SHP77 treated with DMSO at 0.1 percent for 48 hours (cell line): ENCODE measurements at regions not wholly inside any gene's neighbourhood (a gene's known extent, or its start where the extent isn't known, plus 50 kb on each side); places are given as distances from the start of the nearest gene placed in this dataset.

Experiments used
- DNase-seq: peaks from one replicate; lab custom pipeline; 2025; lab: John Stamatoyannopoulos, UW

DNA sequence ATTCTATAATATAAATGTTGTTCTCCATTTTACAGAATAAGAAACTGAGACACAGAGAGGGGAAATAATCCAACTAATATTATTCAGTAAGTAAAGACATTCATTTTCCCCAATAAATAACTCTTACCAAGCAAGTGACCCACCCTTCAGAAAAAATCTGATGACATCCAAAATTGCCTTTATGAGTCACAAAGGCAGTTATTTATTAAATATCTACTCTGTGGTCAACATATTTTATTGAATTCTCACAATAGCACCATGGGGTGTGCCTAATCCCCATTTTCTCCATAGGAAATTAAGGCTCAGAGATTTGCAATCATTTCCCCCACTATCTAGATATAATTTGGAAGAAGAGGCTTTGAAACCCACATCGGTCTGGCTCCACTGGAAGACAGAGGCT lies 161.5 kb upstream of the ISX start:
- no peak for DNase-seq

GRCh38 chr22:34913826-34914225 lies 152.1 kb upstream of the ISX start:
- no peak for DNase-seq

GRCh38 chr22:34914846-34915245 lies 151.1 kb upstream of the ISX start:
- no peak for DNase-seq

DNA sequence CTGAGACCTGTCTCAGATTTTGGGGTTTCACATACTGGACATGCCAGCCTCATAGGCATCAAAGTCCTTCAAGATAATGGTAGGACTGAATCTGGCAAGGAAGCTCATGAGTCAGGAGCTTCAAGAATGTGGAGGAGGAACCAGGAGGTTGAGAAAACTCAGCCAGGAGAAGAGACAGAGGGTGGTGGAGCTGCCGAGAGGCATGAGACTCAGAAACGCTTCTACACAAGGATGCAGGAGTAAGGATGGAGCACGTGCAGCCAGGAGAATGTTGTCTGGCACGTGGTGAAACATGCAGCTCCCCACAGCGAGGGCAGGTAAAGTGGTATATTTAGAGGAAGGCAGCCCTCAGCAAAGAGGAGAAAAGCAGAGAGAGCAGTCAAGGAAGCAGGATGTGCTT lies 148.7 kb upstream of the ISX start:
- DNase-seq = no peak

DNA sequence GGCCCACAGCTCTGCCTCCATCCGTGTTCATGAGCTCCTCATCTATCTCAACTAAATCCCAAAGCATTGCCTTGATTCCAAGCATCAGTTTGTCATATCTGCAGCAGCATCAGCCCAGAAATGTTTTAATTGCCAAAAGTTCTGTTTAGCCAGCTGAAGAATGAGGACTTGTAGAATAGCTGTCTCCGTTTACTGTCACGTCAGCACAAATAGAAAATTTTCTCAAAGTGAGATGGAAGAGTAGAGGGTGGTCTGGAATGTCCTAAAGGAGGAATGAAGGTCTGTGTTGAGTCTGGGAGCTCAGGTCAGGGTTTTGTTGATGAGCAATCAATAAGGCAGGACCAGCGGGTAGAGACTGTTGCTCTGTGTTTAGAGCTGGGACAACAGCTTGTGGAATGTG lies 134.9 kb upstream of the ISX start:
- no peak for DNase-seq

GRCh38 chr22:34934261-34934660 lies 131.7 kb upstream of the ISX start:
- DNase-seq = no peak

GRCh38 chr22:34943830-34944229 lies 122.1 kb upstream of the ISX start:
- DNase-seq = no peak

GRCh38 chr22:34946339-34946985 lies 119.5 kb upstream of the ISX start:
- DNase-seq = no peak

DNA sequence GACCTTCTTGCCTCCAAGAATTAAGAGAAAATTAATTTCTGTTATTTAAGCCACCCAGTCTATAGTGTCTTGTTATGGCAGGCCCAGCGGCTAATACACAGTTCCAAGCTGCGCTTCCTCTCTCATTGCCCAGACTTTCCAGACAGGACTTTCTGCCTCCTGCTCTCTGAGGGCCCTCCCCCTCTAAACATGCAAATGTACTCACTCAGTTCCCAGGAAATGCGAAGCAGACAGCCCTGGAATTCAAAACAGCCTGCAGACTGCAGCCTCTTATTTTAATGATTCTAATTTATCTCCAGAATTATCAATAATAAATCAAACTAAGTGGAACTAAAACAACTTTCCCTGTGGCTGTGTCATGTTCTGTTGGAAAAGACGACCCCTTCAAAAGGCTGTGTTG lies 115.5 kb upstream of the ISX start:
- DNase-seq = no peak

DNA sequence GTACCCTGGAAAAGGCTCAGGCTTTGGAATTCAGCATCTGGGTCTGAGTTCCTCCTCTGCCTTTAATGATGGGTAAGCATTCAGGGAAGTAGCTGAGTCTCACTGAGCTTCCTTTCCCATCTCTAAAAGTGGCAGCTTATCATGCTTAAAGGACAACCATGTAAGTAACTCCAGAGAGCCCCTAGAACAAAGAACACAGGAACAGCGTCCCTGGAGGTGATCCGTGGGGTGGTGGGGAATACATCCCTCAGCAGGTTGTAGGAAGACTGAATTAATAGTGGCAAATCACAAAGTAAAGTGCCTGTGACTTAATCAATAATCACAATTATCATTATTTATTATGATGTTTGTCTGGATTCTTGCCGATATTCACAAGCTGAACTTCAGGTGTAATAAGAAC lies 114.7 kb upstream of the ISX start:
- DNase-seq = no peak

GRCh38 chr22:34960005-34960404 lies 106.0 kb upstream of the ISX start:
- DNase-seq = no peak

DNA sequence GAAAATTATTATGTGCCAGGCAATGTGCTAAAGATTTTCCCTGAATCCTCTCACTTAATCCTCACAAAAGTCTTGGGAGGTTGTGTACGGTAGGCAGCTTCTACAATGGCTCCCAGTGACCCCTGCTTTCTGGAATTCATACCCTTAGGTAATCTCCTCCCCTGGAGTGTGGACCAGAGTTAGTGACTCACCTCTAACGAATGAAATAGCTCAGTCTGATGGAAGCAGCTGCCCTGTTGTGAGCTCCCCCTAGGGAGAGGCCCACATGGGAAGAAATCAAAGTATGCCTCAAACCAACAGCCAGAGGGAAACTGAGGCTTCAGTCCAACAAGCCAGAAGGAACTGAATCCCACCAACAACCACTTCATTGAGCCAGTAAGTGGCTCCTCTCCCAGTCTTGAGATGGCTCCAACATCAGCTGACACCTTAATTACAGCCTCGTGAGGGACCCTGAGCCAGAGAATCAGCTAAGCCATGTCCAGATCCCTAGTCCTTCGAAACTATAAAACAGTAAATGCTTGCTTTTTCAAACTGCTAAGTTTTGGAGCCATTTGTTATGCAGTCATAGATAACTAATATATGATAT lies 98.9 kb upstream of the ISX start:
- DNase-seq = no peak

GRCh38 chr22:34969001-34969790 lies 96.8 kb upstream of the ISX start:
- DNase-seq = no peak

GRCh38 chr22:34971456-34971855 lies 94.5 kb upstream of the ISX start:
- no peak for DNase-seq

- no peak for DNase-seq
These were observed 93.6 kb upstream of the ISX start for GRCh38 chr22:34972191-34972897.

- DNase-seq = no peak
These were observed 92.9 kb upstream of the ISX start for GRCh38 chr22:34973016-34973415.

DNA sequence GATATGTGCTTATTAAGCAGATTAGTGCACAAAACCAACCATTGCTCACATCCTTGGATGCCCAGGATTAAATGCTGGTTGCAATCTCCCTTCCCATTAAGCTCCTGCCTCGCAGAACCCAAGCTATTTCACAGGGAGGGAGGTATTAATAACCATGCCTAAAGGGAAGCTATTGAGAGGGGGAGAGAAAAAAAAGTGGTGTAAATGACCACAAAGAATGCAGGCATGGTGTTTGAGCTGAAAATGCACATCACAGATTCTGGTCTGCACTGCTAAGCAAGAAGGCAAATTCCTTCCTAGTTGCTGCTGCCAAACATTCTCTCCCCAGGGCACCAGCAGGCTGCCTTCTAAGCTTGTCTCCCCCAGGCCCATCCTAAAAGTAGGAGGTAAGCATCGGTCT lies 92.0 kb upstream of the ISX start:
- DNase-seq = no peak

DNA sequence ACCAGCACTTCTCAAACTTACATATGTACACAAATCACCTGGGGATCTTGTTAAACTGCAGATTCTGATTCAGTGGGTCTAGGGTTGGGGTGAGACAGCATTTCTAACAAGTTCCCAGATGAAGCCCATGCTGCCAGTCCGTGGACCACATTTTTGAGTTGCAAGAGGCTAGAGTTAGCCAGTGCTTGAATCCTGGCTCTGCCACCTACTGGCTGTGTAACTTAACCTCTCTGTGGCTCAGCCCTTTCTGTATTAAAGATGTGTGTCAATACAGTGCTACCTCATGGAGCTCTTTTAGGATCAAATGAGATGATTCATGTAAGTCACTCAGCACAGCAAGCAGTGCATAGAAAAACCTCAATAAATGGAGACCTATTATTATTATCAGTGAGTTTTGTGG lies 90.2 kb upstream of the ISX start:
- DNase-seq = no peak

DNA sequence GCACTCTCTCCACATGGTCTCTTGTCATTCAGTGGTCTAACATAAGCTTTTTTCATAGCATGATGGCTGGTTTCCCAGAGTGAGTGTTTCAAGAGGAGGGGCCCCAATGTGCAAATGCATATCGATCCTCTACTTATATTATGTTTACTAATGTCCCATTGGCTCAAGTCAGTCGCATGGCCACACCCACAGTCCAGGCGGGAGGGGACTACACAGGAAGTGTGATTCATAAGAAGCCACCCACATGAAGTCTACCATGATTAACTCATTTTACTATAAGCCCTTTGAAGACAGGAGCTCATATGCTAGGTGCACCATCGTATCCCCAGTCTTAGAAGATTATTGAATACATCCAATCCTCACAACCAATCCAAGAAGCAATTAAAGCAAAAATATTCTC lies 89.5 kb upstream of the ISX start:
- no peak for DNase-seq

DNA sequence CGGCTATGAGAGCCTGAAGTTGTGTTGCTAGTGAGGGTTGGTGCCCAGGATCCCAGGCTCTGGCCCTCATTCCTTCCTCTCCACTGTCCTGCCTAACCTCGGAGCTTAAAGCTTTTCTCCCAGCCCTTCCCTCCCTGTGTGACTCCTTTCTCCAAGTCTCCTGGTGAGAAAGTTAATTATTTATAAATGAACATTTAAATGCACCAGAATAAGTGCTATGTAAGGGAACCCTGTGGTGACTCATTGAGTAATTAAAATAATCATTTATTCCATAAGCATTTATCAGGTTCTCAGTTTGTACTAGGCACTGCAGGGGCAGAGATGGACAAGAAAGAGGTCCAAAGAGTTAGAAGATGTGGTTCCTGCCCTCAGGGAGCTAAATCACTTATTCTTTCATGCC lies 89.1 kb upstream of the ISX start:
- DNase-seq = no peak

DNA sequence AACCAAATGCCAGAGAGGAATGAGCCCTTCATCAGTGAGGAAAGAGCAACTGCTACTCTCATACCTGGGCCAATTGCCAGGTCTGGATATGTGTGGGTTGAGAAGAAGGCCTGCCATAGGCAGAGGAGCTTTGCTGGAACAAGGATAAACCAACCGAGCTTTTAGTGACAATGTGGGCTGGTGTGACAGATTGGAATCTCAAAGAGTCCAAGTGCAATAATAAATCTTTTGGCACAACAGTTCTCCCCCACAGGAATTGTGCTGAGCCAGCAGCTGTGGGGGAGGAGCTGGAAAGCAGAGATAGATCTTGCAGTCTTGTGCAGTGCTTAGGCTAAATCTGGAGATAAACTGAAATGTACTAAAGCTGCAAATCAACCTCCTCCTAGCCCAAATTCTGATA lies 79.4 kb upstream of the ISX start:
- no peak for DNase-seq

DNA sequence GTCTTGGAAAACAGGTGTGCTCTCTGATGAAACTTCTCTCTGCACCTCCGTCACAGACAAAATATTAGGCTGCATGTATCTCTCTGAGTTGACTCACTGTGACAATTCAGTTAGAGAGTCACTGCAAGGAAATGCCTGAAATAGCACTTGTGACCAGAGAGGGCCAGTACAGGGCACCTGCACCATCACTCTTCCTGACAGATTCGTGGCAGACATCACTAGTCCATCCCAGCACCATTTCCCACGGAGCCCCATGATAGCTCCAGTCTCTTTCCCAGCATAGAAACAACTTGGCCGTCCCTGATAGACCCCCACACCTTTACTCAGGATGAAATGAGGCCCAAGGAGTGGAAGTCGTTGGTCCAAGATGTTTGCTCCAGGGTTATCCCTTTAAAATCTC lies 73.3 kb upstream of the ISX start:
- DNase-seq = peak; percentile 9

DNA sequence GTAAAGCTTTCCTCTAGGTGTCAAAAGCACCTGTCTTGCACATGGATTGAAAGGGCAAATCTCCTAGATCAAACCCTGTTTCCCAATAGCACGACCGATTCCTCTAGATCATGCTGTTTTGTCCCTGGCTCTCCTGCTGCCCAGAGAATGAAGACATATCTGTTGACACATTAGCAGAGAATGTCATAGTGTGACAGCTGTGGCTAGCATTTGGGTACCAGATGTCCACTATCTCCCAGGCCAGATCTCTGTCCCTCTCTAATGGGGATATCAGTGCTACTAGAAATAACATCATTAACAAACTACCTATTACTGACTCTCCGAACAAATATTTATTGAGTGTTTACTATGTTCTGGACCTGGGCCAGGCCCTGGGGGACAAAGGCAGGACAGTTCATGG lies 72.4 kb upstream of the ISX start:
- no peak for DNase-seq
